ENCODE measurements at regions not wholly inside any gene's neighbourhood (a gene's known extent, or its start where the extent isn't known, plus 50 kb on each side); places are given as distances from the start of the nearest gene placed in this dataset.

- TF ChIP-seq CTCF (IDR thresholded peaks at IDR 0.05): no peak
- TF ChIP-seq POLR2A (IDR thresholded peaks at IDR 0.05): no peak
- no peak for TF ChIP-seq POLR2AphosphoS5 (IDR thresholded peaks at IDR 0.05)
Measured at GRCh38 chr12:47004634-47005033, 74.8 kb upstream of the PCED1B start.

Data from transverse colon (tissue), 4 donors.